GM20000 (cell line): ENCODE measurements at regions not wholly inside any gene's neighbourhood (a gene's known extent, or its start where the extent isn't known, plus 50 kb on each side); places are given as distances from the start of the nearest gene placed in this dataset.

ENCODE experiments used
- DNase-seq: peaks from one replicate; pipeline ENCODE4 v3.0.0; 2012; ENCODE audit warnings: low spot score
- CTCF ChIP-seq: IDR thresholded peaks from 2 replicates; pipeline ENCODE4 v1.5.1; 2012; ENCODE audit warnings: mild to moderate bottlenecking, control low read depth; ENCODE audit errors: extremely low read depth, missing control alignments

DNA sequence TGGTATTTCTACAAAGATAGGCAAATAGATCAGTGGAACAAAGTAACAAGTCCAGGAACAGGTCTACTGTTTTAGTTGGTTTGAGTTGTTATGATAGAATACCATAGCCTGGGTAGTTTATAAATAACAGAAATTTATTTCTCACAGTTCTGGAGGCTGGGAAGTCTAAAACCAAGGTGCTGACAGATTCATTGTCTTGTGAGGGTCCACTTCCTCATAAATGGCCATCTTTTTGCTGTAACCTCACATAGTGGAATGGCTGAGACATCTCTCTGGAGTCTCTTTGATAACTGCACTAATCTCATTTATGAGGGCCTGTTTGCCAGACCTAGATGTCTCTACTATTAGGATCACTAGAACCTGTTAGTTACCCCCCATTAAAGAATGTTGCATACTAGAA lies 152.3 kb upstream of the MYRIP start:
- no peak for TF ChIP-seq CTCF
- DNase-seq: no peak

DNA sequence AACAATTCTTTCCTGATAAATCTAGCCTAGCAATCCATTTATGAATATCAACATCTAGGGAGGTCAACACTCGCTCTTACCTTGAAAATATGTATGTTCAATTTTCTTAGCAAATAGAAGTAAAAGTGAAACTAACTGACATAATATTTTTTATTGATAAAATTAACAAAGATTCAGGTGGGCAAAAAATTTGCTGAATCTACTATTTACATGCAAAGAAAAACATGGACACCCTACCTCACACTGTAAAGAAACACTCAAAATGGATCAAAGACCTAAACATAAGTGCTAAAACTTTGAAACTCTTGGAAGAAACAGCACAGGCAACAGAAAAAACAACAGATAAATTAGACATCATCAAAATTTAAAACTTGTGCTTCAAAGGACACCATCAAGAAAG lies 151.6 kb upstream of the MYRIP start:
- no peak for DNase-seq
- TF ChIP-seq CTCF: no peak

- TF ChIP-seq CTCF: no peak
Measured at GRCh38 chr3:39664931-39665330, 144.5 kb upstream of the MYRIP start.

GRCh38 chr3:39665441-39665840 lies 144.0 kb upstream of the MYRIP start:
- no peak for TF ChIP-seq CTCF
- DNase-seq: no peak

More at GRCh38 chr3:39664931-39665330, 144.5 kb upstream of the MYRIP start:
- DNase-seq: no peak

DNA sequence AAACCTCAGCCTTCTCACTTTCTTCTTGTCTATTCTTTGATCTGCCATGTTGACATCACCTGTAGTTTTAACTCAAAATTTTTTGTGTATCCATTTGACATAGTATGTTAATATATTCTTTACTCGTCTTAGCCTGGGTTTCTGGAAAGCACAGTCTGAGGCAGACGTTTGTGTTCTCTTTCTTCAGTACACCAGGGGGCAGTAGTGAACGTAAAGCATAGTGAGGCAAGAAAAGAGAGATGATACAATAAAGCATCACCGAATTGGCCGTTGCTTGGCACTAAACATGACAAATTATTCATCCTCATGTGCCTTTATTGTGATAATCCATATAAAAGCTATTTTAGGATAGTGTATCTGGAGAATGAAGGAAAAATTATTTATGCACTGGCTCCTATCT lies 141.0 kb upstream of the MYRIP start:
- peak; percentile 37 for TF ChIP-seq CTCF
- DNase-seq: peak; percentile 49

GRCh38 chr3:39671116-39671515 lies 138.3 kb upstream of the MYRIP start:
- TF ChIP-seq CTCF: no peak
- no peak for DNase-seq

DNA sequence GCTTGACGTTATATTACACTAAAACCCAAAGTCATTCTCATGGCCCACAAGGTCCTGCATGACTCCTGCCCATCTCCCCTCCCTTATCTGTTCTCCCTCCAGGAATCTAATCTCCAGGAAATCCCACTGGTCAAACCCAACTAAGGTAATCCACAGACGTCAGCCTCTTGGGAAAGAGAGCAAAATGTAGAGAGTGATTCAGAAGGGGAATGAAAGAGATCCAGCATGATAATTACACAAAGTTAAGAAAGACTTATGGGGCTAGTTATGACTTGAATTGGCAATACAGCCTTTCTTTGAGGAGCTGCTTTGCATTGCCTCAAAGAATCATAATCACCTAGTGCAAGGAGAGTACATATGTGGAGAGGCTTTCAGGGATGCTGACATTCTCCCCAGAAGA lies 137.8 kb upstream of the MYRIP start:
- no peak for DNase-seq
- no peak for TF ChIP-seq CTCF
